ENCODE measurements at regions not wholly inside any gene's neighbourhood (a gene's known extent, or its start where the extent isn't known, plus 50 kb on each side); places are given as distances from the start of the nearest gene placed in this dataset.
"Not testable (repeated sequence)": the region's sequence is repeated elsewhere in the genome, so short reads cannot be mapped to it uniquely, and the experiment has no call there.

DNA sequence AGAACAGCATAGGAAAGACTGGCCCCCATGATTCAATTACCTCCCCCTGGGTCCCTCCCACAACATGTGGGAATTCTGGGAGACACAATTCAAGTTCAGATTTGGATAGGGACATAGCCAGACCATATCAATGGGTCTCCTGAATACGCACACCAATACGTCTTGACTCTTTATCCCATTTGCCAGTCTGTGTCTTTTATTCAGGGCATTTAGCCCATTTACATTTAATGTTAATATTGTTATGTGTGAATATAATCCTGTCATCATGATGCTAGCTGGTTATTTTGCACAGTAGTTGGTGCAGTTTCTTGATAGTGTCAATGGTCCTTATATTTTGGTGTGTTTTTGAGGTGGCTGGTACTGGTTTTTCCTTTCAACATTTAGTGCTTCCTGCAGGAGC lies 256.1 kb downstream of the ZNF608 start:
- not testable (repeated sequence) for TF ChIP-seq EZH2 (IDR thresholded peaks at IDR 0.05; ENCODE audit: insufficient read depth, poor library complexity, severe bottlenecking); EZH2phosphoT487 (IDR thresholded peaks at IDR 0.05; ENCODE audit: insufficient read depth, low read depth)
